Upper lobe of left lung (tissue), 4 donors: ENCODE measurements at regions not wholly inside any gene's neighbourhood (a gene's known extent, or its start where the extent isn't known, plus 50 kb on each side); places are given as distances from the start of the nearest gene placed in this dataset.

Experiments
- CTCF ChIP-seq, 6 experiments: fragments of 450-650 bp in 4 of 6; fragments of 200-600 bp in 2 of 6; sonication (generic) in 2 of 6; IDR thresholded peaks; one replicate each; pipeline ENCODE4 v1.5.1; 2016 to 2019; ENCODE audit warnings: antibody characterized with exemption in 6 of 6
- EP300 ChIP-seq, 4 donors: sonication (generic); formaldehyde crosslinking; IDR thresholded peaks; one replicate each; pipeline ENCODE4 v1.5.1; 2017; ENCODE audit warnings: antibody characterized with exemption in 4 of 4, control low read depth in 2 of 4
- POLR2A ChIP-seq, 4 donors: fragments of 450-650 bp; IDR thresholded peaks; one replicate each; pipeline ENCODE4 v1.5.1; 2016 to 2017; ENCODE audit warnings: antibody characterized with exemption in 4 of 4, mild to moderate bottlenecking in 2 of 4

GRCh38 chr6:147675281-147675680 lies 166.8 kb downstream of the SAMD5 start:
- TF ChIP-seq POLR2A (IDR thresholded peaks at IDR 0.05) (no peak), CTCF (IDR thresholded peaks at IDR 0.05) (no peak), EP300 (IDR thresholded peaks at IDR 0.05) (no peak)
